NCI-H146 treated with DMSO at 0.1 percent for 48 hours (cell line): ENCODE measurements at regions not wholly inside any gene's neighbourhood (a gene's known extent, or its start where the extent isn't known, plus 50 kb on each side); places are given as distances from the start of the nearest gene placed in this dataset.

Source experiments
- DNase-seq: peaks from one replicate; lab custom pipeline; 2025; ENCODE audit not compliant: unreplicated experiment; lab: John Stamatoyannopoulos, UW

- no peak for DNase-seq
Observed at GRCh38 chr18:79625924-79626561, 53.6 kb upstream of the CTDP1 start.

GRCh38 chr18:79626905-79627749 is 52.5 kb upstream of the CTDP1 start:
- no peak for DNase-seq

- DNase-seq: no peak
Observed at GRCh38 chr18:79627750-79628294, 51.8 kb upstream of the CTDP1 start.

- DNase-seq: no peak
Observed at GRCh38 chr18:79628416-79629248, 51.0 kb upstream of the CTDP1 start.

DNA sequence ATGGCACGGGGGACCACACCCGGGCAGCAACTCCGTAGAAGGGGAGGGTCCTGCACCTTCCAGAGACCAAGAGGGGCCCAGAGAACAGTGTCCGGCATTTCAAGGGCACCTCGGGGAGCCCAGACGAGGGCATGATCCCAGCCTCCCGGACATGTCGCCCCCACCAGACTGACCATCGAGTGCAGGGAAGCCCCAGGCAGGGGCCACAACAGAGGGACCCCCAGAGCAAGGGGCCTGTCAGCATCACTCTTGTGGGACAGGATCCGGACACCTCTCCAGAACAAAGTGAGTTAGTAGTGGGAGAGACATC is 50.4 kb upstream of the CTDP1 start:
- no peak for DNase-seq

DNA sequence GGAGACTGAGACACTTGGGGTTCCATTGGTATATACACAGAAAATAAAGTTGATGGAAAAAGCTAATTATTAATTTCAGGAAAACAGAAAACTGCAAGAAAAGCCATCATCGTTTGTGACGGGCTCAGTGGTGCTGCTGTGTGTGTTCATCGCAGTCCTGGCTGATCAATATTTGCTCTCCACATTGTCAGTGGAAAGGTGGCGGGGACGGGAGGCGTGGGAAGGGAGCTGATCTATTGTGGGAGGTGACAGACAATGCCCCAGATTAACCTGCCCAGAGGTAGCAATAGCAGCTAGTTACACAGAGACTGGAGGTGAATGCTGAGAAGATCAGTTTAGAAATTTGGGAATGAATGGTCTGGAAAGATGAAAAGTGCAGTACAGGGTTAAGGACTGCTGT is 50.0 kb upstream of the CTDP1 start:
- no peak for DNase-seq
